ENCODE measurements at regions not wholly inside any gene's neighbourhood (a gene's known extent, or its start where the extent isn't known, plus 50 kb on each side); places are given as distances from the start of the nearest gene placed in this dataset.
"Not testable (repeated sequence)": the region's sequence is repeated elsewhere in the genome, so short reads cannot be mapped to it uniquely, and the experiment has no call there.

DNA sequence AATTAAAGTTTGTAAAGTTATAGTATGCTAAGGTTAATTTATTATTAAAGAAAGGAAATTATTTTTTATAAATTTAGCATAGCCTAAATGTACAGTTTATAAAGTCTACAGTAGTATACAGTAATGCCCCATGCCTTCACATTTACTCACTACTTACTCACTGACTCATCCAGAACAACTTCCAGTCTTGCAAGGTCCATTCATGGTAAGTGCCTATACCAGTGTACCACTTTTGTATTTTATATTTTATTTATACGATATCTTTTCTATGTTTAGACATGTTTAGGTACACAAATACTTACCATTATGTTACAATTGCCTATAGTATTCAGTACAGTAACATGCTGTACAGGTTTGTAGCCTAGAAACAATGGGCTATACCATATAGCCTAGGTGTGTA lies 95.1 kb upstream of the GRIN2B start:
- no peaks in the 10 kb centered on the region for H3K27me3 ChIP-seq (ENCODE audit: low read depth, low read length)
- no peak overlapping the region for H3K27ac ChIP-seq (ENCODE audit: low read length)
- H3K36me3 ChIP-seq (ENCODE audit: control insufficient read depth in 1 of 2, insufficient read depth in 2 of 2, low read length in 2 of 2): no peaks in the 10 kb centered on the region
- peaks cover 0 to 11% of the 10 kb centered on the region in 2 donors for H3K9me3 ChIP-seq (ENCODE audit: control insufficient read depth in 1 of 2, low read length in 2 of 2)
- H3K4me1 ChIP-seq (ENCODE audit: control insufficient read depth in 1 of 2, insufficient read depth in 2 of 2, low read length in 2 of 2): no peaks in the 10 kb centered on the region
- H3K4me3 ChIP-seq (ENCODE audit: low read depth in 1 of 2, low read length in 2 of 2): no peak overlapping the region

DNA sequence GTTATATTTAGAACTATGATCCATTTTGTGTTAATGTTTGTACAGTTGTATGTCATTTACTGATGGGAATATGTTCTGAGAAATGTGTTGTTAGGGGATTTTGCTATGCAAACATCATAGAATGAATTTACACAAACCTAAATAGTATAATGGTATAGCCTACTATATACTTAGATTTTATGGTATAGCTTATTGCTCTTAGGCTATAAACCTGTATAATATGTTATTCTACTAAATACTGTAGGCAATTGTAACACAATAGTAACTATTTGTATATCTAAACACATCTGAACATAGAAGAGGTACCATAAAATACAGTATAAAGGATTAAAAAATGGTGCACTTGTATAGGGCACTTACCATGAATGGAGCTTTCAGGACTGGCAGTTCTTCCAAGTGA lies 105.4 kb upstream of the GRIN2B start:
- Histone ChIP-seq H3K36me3 (ENCODE audit: control insufficient read depth in 1 of 2, insufficient read depth in 2 of 2, low read length in 2 of 2) (no peaks in the 10 kb centered on the region), H3K27me3 (ENCODE audit: low read depth, low read length) (no peaks in the 10 kb centered on the region), H3K9me3 (ENCODE audit: control insufficient read depth in 1 of 2, low read length in 2 of 2) (no peaks in the 10 kb centered on the region), H3K4me1 (ENCODE audit: control insufficient read depth in 1 of 2, insufficient read depth in 2 of 2, low read length in 2 of 2) (no peaks in the 10 kb centered on the region), H3K4me3 (ENCODE audit: low read depth in 1 of 2, low read length in 2 of 2) (no peak overlapping the region), H3K27ac (ENCODE audit: low read length) (no peak overlapping the region)

DNA sequence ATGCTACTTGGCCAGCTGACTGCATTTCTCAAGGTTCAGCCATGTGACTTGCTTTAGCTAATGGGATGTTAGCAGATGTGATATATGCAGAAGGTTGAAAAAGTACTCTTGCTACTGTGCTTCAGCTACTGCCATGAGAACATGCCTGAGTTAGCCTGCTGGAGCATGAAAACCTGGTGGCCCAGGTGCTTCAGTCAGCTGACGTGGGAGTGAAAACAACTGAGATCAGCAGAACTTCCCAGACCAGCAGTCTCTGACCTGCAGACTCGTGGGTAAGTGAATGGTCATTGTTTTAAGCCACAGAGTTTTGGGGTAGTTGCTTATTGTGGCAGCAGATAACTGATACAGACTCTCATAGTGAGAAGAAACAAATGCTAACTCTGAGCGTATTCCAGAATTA lies 118.6 kb upstream of the GRIN2B start:
- Histone ChIP-seq H3K36me3 (ENCODE audit: control insufficient read depth in 1 of 2, insufficient read depth in 2 of 2, low read length in 2 of 2) (no peaks in the 10 kb centered on the region), H3K27ac (ENCODE audit: low read length) (no peak overlapping the region), H3K27me3 (ENCODE audit: low read depth, low read length) (no peaks in the 10 kb centered on the region), H3K9me3 (ENCODE audit: control insufficient read depth in 1 of 2, low read length in 2 of 2) (peaks cover 0 to 11% of the 10 kb centered on the region in 2 donors), H3K4me3 (ENCODE audit: low read depth in 1 of 2, low read length in 2 of 2) (no peak overlapping the region), H3K4me1 (ENCODE audit: control insufficient read depth in 1 of 2, insufficient read depth in 2 of 2, low read length in 2 of 2) (no peaks in the 10 kb centered on the region)

DNA sequence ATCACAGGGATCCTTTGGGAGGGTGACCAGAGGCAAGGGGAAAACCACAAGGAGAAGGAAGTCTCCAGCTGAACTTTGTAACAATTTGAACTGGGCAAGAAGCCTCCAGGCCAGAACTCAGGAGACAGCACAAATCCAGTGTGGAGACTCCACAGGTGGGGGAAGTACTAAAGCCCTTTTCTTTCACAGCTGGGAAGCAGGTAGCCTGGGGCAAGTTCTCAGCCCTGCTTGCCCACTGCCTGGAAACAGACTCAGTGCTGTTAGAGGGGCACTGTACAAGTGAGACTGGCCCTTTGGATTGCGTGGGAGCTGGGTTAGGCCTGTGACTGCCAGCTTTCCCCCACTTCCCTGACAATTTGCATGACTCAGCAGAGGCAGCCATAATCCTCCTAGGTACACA lies 120.2 kb upstream of the GRIN2B start:
- H3K4me3 ChIP-seq (ENCODE audit: low read depth in 1 of 2, low read length in 2 of 2); H3K36me3 ChIP-seq (ENCODE audit: control insufficient read depth in 1 of 2, insufficient read depth in 2 of 2, low read length in 2 of 2): not testable (repeated sequence)

DNA sequence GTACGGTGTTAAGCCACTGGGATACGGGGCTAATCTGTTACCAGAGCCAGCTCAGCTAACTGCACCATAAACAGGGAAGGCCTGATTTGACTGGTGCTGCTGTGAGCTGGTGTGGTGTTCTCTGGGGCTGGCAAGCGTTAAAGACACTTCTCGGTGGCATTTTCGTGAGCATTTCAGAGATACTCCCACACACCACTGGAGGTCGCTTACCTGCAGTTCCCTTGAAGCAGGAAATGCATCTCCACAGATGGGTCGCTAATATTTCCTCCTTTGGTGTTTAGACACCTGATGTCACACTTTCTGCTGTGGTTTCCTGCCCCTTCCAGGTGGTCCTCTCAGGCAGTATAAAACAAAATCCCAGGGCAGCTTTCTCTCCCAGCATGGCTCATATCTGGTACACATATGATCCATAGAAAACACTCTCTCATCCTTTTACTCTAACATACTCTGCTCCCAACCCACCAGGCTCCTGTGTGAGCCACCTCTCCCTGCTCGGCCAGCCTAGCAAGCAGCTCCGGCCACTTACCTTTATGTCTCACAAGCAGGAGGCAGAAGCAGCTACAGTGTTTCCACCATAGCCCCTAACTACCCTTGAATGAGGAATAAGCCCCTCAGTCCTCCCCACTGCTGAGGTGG lies 129.9 kb upstream of the GRIN2B start:
- H3K27me3 ChIP-seq (ENCODE audit: low read depth, low read length): no peaks in the 10 kb centered on the region
- no peaks in the 10 kb centered on the region for H3K9me3 ChIP-seq (ENCODE audit: control insufficient read depth in 1 of 2, low read length in 2 of 2)
- no peak overlapping the region for H3K4me3 ChIP-seq (ENCODE audit: low read depth in 1 of 2, low read length in 2 of 2)
- no peaks in the 10 kb centered on the region for H3K36me3 ChIP-seq (ENCODE audit: control insufficient read depth in 1 of 2, insufficient read depth in 2 of 2, low read length in 2 of 2)
- H3K4me1 ChIP-seq (ENCODE audit: control insufficient read depth in 1 of 2, insufficient read depth in 2 of 2, low read length in 2 of 2): no peaks in the 10 kb centered on the region
- no peak overlapping the region for H3K27ac ChIP-seq (ENCODE audit: low read length)

More for the DNA sequence above, 120.2 kb upstream of the GRIN2B start:
- H3K4me1 ChIP-seq (ENCODE audit: control insufficient read depth in 1 of 2, insufficient read depth in 2 of 2, low read length in 2 of 2); H3K27me3 ChIP-seq (ENCODE audit: low read depth, low read length); H3K27ac ChIP-seq (ENCODE audit: low read length): not testable (repeated sequence)
- H3K9me3 ChIP-seq (ENCODE audit: control insufficient read depth in 1 of 2, low read length in 2 of 2): peaks cover 0 to 11% of the 10 kb centered on the region in 2 donors

DNA sequence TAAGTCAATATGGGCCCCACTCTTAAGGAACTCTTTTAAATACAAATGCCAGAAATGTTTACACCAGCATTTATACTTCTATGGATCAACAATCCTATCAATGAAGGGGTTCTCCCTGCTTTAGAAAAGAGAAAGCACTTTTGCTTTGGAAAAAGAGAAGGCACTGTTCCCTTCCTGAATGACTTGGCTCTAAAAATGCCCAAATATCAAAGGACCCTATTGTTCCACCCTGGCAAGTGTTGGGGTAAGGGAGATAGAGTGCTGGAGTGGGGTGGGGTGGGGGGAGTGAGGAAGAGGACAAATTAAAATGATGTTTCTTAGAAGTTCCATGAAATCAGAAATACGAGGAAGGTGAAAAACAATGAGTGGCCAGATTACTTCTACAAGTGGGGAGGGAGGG lies 131.6 kb upstream of the GRIN2B start:
- Histone ChIP-seq H3K27ac (ENCODE audit: low read length) (no peak overlapping the region), H3K4me3 (ENCODE audit: low read depth in 1 of 2, low read length in 2 of 2) (no peak overlapping the region), H3K4me1 (ENCODE audit: control insufficient read depth in 1 of 2, insufficient read depth in 2 of 2, low read length in 2 of 2) (no peaks in the 10 kb centered on the region), H3K27me3 (ENCODE audit: low read depth, low read length) (no peaks in the 10 kb centered on the region), H3K9me3 (ENCODE audit: control insufficient read depth in 1 of 2, low read length in 2 of 2) (no peaks in the 10 kb centered on the region), H3K36me3 (ENCODE audit: control insufficient read depth in 1 of 2, insufficient read depth in 2 of 2, low read length in 2 of 2) (no peaks in the 10 kb centered on the region)

DNA sequence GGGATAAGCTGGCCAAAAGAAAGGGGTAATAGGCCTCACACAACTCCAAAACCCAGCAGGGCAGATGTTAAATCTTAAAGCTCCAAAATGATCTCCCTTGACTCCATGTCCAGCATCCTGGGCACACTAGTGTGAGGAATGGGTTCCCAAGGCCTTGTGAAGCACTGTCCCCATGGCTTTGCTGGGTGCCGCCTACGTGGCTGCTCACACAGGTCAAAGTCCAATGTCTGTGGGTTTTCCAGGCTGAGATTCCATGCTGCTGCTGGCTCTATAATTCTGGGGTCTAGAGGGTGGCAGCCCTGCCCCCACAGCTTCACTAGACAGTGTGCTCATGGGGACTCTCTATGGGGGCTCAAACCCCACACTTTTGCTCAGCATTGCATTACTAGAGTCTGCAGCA lies 145.3 kb upstream of the GRIN2B start:
- H3K27me3 ChIP-seq (ENCODE audit: low read depth, low read length): no peaks in the 10 kb centered on the region
- H3K4me3 ChIP-seq (ENCODE audit: low read depth in 1 of 2, low read length in 2 of 2): no peak overlapping the region
- H3K9me3 ChIP-seq (ENCODE audit: control insufficient read depth in 1 of 2, low read length in 2 of 2): peaks cover 0 to 3% of the 10 kb centered on the region in 2 donors
- no peaks in the 10 kb centered on the region for H3K4me1 ChIP-seq (ENCODE audit: control insufficient read depth in 1 of 2, insufficient read depth in 2 of 2, low read length in 2 of 2)
- H3K27ac ChIP-seq (ENCODE audit: low read length): no peak overlapping the region
- H3K36me3 ChIP-seq (ENCODE audit: control insufficient read depth in 1 of 2, insufficient read depth in 2 of 2, low read length in 2 of 2): no peaks in the 10 kb centered on the region

DNA sequence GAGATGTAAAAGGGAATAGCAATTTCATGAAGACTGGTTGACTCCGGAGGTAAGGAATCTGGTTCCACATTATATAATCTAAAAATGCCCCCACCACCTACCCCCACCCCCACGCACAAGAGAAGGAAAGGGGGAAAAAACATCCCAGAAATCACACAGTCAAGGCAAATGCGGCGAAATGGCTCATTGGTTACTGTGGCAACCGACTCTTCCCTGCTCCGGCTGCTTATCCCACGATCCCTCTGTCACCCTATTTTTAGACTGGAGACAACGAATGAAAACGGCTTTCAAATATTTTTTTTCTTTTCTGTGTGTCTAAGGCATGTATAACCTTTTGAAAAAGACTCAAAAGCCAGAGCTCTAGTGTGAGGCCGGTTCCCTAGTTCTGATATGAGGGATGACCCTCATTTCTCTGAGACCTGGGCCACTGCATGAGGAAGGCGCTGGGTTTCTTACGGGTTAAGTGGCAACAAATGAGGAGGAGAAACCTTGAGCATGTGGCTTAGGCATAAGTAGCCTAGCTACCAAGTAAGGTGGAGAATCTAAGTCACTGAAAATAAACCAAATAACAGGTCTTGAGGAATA lies 148.3 kb upstream of the GRIN2B start:
- H3K4me3 ChIP-seq (ENCODE audit: low read depth in 1 of 2, low read length in 2 of 2): no peak overlapping the region
- peaks cover 0 to 3% of the 10 kb centered on the region in 2 donors for H3K9me3 ChIP-seq (ENCODE audit: control insufficient read depth in 1 of 2, low read length in 2 of 2)
- H3K27me3 ChIP-seq (ENCODE audit: low read depth, low read length): no peaks in the 10 kb centered on the region
- no peaks in the 10 kb centered on the region for H3K36me3 ChIP-seq (ENCODE audit: control insufficient read depth in 1 of 2, insufficient read depth in 2 of 2, low read length in 2 of 2)
- H3K27ac ChIP-seq (ENCODE audit: low read length): no peak overlapping the region
- H3K4me1 ChIP-seq (ENCODE audit: control insufficient read depth in 1 of 2, insufficient read depth in 2 of 2, low read length in 2 of 2): no peaks in the 10 kb centered on the region

DNA sequence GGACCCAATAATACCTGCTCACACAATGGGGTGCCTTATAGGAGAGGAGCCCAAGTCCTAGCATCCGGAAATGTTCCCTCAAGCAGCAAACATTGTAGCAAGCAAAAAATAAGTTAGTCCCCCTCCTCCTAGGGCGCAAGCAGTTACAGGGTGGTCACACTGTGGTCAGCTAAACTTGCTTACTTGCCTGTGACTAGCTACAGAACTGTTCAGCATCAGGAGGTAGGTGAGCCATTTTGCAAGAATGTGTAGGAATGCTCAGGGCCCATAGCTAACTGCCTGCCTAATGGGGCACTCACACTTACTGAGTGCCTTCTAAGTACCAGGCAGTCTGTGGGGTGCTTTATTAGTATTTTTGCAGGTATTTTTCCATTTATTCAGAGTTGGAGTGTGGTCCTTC lies 154.6 kb upstream of the GRIN2B start:
- no peaks in the 10 kb centered on the region for H3K27me3 ChIP-seq (ENCODE audit: low read depth, low read length)
- H3K36me3 ChIP-seq (ENCODE audit: control insufficient read depth in 1 of 2, insufficient read depth in 2 of 2, low read length in 2 of 2): no peaks in the 10 kb centered on the region
- H3K27ac ChIP-seq (ENCODE audit: low read length): no peak overlapping the region
- H3K4me3 ChIP-seq (ENCODE audit: low read depth in 1 of 2, low read length in 2 of 2): no peak overlapping the region
- H3K4me1 ChIP-seq (ENCODE audit: control insufficient read depth in 1 of 2, insufficient read depth in 2 of 2, low read length in 2 of 2): no peaks in the 10 kb centered on the region
- no peaks in the 10 kb centered on the region for H3K9me3 ChIP-seq (ENCODE audit: control insufficient read depth in 1 of 2, low read length in 2 of 2)

DNA sequence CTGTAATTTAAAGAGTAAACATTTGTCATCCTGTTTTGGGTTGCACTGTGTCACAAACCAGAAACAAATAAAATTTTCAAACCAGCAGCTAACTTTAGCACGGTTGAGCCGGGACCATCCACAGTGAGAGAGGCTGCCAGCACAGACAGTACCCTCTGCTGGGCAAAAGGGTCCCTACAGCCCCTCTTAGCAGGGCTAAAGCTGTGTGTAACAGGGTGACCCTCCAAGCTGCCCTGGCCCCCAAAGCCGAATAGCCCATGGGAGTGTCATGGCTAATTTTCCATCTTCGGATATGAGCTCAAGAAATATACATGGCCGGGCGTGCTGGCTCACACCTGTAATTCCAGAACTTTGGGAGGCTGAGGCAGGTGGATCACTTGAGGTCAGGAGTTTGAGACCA lies 157.1 kb upstream of the GRIN2B start:
- H3K4me3 ChIP-seq (ENCODE audit: low read depth in 1 of 2, low read length in 2 of 2): no peak overlapping the region
- H3K27ac ChIP-seq (ENCODE audit: low read length): no peak overlapping the region
- H3K36me3 ChIP-seq (ENCODE audit: control insufficient read depth in 1 of 2, insufficient read depth in 2 of 2, low read length in 2 of 2): no peaks in the 10 kb centered on the region
- H3K9me3 ChIP-seq (ENCODE audit: control insufficient read depth in 1 of 2, low read length in 2 of 2): no peaks in the 10 kb centered on the region
- no peaks in the 10 kb centered on the region for H3K27me3 ChIP-seq (ENCODE audit: low read depth, low read length)
- H3K4me1 ChIP-seq (ENCODE audit: control insufficient read depth in 1 of 2, insufficient read depth in 2 of 2, low read length in 2 of 2): no peaks in the 10 kb centered on the region

DNA sequence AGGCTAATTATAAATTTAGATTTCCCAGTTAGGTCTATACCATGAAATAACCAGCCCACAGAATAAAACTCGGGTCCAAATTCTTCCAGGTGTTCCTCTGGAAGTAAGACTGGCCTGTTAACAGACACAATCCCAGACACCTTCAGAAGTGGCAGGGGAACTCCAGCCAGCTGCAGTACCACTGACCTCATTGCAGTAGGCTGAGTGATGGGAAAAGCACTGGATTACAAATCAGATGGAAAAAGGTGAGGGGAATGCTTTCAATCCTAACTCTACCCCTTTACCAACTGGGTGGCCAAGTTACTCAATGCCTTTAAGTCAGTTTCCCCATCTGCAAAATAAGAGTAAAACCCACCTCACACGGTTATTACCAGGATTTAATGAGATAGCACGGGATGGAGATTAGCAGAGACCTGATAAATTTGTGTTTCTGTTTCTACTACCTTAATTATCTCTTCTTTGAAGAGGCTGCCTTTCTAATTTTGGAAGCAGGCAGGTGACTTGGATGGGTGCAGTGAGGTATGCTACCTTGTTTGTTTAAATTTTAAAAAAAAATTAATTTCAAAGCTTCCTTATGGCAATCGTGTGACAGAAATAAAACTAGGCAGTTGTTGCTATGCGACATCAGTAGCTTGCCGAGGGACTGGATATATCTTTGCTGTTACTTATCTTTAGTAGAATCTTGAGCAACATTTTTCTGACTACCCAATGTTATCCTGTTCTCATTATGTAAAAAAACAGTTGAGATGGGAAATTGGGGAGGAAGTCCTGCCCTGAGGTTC lies 167.3 kb upstream of the GRIN2B start:
- Histone ChIP-seq H3K27me3 (ENCODE audit: low read depth, low read length) (no peaks in the 10 kb centered on the region), H3K4me3 (ENCODE audit: low read depth in 1 of 2, low read length in 2 of 2) (no peak overlapping the region), H3K27ac (ENCODE audit: low read length) (no peak overlapping the region), H3K4me1 (ENCODE audit: control insufficient read depth in 1 of 2, insufficient read depth in 2 of 2, low read length in 2 of 2) (no peaks in the 10 kb centered on the region), H3K9me3 (ENCODE audit: control insufficient read depth in 1 of 2, low read length in 2 of 2) (no peaks in the 10 kb centered on the region), H3K36me3 (ENCODE audit: control insufficient read depth in 1 of 2, insufficient read depth in 2 of 2, low read length in 2 of 2) (no peaks in the 10 kb centered on the region)
